ENCODE measurements at regions not wholly inside any gene's neighbourhood (a gene's known extent, or its start where the extent isn't known, plus 50 kb on each side); places are given as distances from the start of the nearest gene placed in this dataset.

DNA sequence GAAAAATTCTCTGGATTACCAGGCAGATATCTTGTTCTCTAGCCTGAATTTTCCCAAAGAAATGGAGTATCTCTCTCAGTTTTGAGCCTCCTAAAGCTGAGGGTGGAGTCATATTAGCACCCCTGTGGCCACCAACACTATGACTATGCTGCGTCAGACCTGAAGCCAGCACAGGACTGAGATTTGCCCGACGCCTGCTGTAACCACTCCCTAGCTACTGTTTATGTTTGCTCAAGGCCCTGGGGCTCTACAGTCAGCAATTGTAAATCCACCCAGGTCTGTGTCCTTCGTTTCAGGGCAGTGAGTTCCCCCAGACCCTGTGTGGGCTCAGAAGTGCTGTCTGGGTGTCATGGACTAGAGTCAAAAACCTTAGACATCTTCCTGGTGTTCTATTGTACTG is 61.4 kb downstream of the ZXDA start:
- ATAC-seq (replicated peaks in 1 of 2) (no peak), DNase-seq (no peak)
- Mint-ChIP-seq H3K4me3 (no peak overlapping the region), H3K27me3 (ENCODE audit: low read depth) (peaks cover 21% of the 10 kb centered on the region), H3K9me3 (peaks cover 7 to 9% of the 10 kb centered on the region in 2 donors), H3K4me1 (ENCODE audit: low read depth) (no peaks in the 10 kb centered on the region), H3K27ac (no peak overlapping the region), H3K36me3 (ENCODE audit: insufficient read depth in 2 of 2) (peaks cover 6 to 8% of the 10 kb centered on the region in 2 donors)

- H3K27me3 Mint-ChIP-seq (ENCODE audit: low read depth): peaks cover 35% of the 10 kb centered on the region
- no peak for DNase-seq
- H3K4me1 Mint-ChIP-seq (ENCODE audit: low read depth): peaks cover 6% of the 10 kb centered on the region
- ATAC-seq (replicated peaks in 1 of 2): no peak
- peaks cover 0 to 5% of the 10 kb centered on the region in 2 donors for H3K9me3 Mint-ChIP-seq
- H3K27ac Mint-ChIP-seq: no peak overlapping the region
- H3K36me3 Mint-ChIP-seq (ENCODE audit: insufficient read depth in 2 of 2): no peaks in the 10 kb centered on the region
- no peak overlapping the region for H3K4me3 Mint-ChIP-seq
Observed at GRCh38 chrX:57822818-57823217, 87.4 kb downstream of the ZXDA start.

DNA sequence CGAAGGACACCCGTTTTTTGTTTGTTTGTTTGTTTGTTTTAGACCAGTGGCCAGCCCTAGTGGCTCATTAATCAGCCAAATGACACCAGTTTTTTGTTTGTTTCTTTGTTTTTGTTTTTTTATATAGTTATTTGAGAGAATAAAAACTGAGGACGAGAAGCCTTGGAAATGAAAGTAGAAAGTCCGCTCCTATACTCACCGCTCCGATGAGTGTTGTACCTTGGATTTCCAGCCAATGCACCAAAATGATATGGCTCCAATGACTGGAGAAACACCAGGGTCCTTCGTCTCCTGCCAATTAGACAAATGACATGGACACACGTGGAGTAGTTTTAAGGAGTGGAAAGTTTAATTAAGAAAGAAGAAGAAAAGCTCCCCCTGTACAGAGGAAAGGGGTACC is 87.9 kb downstream of the ZXDA start:
- ATAC-seq (replicated peaks in 1 of 2) (no peak), DNase-seq (no peak)
- H3K4me1 Mint-ChIP-seq (ENCODE audit: low read depth): peaks cover 6% of the 10 kb centered on the region
- H3K36me3 Mint-ChIP-seq (ENCODE audit: insufficient read depth in 2 of 2): no peaks in the 10 kb centered on the region
- H3K27me3 Mint-ChIP-seq (ENCODE audit: low read depth): peaks cover 34% of the 10 kb centered on the region
- H3K9me3 Mint-ChIP-seq: peaks cover 0 to 5% of the 10 kb centered on the region in 2 donors
- H3K27ac Mint-ChIP-seq: no peak overlapping the region
- H3K4me3 Mint-ChIP-seq: no peak overlapping the region

GRCh38 chrX:57821703-57822387 is 88.4 kb downstream of the ZXDA start:
- Mint-ChIP-seq H3K4me1 (ENCODE audit: low read depth) (peaks cover 6% of the 10 kb centered on the region), H3K27me3 (ENCODE audit: low read depth) (peaks cover 28% of the 10 kb centered on the region), H3K27ac (no peak overlapping the region), H3K4me3 (peak overlapping the region in 1 of 2 donors; percentile 36), H3K36me3 (ENCODE audit: insufficient read depth in 2 of 2) (no peaks in the 10 kb centered on the region), H3K9me3 (peaks cover 0 to under 1% of the 10 kb centered on the region in 2 donors)
- peak; percentile 54 to 70 for ATAC-seq (replicated peaks in 1 of 2)
- peak; percentile 20 to 27 for DNase-seq

DNA sequence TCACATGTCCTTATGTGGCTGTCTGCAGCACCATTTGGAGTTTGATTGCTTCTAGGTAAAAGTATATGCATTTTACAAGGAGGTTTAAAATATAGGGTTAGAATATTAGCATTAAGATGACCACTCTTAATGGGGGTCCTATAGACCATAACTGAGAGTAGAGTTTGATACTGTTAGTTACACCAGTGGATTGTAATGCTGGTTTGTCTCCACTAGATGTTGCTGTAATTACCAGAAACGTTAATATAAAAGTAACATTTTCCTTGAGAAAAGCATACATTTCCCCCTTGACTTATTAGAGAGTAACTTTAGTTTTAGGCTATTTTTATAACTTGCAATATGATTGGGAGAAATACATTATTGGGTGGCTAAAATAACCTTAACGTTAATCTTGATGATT is 93.0 kb downstream of the ZXDA start:
- H3K27ac Mint-ChIP-seq: no peak overlapping the region
- H3K4me1 Mint-ChIP-seq (ENCODE audit: low read depth): peaks cover 6% of the 10 kb centered on the region
- peaks cover 36% of the 10 kb centered on the region for H3K27me3 Mint-ChIP-seq (ENCODE audit: low read depth)
- H3K9me3 Mint-ChIP-seq: peaks cover 0 to 5% of the 10 kb centered on the region in 2 donors
- no peak overlapping the region for H3K4me3 Mint-ChIP-seq
- DNase-seq (no peak), ATAC-seq (replicated peaks in 1 of 2) (no peak)
- peaks cover 0 to 5% of the 10 kb centered on the region in 2 donors for H3K36me3 Mint-ChIP-seq (ENCODE audit: insufficient read depth in 2 of 2)

DNA sequence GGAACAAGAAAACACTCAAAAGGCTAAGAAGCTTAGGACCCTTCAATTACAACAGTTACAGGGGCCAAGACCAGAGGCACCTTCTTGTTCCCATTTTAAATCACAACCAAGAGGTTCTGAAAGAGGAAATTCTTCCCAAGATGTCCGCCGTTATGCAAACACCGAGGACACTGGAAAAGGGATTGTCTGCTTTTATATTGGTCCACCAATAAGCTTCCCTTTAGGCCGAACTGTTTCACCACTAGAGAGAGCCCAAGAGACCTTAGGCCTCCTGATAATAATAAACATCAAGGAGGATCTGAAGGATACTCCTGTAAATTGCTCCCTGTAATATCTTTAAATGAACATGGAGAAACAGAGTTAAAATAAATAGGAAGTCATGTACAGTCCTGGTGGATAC is 92.6 kb upstream of the NLRP2B start:
- ATAC-seq (replicated peaks in 1 of 2): no peak
- H3K9me3 Mint-ChIP-seq: no peaks in the 10 kb centered on the region

GRCh38 chrX:57771689-57772088 is 91.6 kb upstream of the NLRP2B start:
- no peak for DNase-seq
- no peaks in the 10 kb centered on the region for H3K4me1 Mint-ChIP-seq (ENCODE audit: low read depth)
- no peaks in the 10 kb centered on the region for H3K36me3 Mint-ChIP-seq (ENCODE audit: insufficient read depth in 2 of 2)
- H3K27me3 Mint-ChIP-seq (ENCODE audit: low read depth): peaks cover 21% of the 10 kb centered on the region
- H3K27ac Mint-ChIP-seq: no peak overlapping the region
- H3K9me3 Mint-ChIP-seq: no peaks in the 10 kb centered on the region
- no peak for ATAC-seq (replicated peaks in 1 of 2)
- H3K4me3 Mint-ChIP-seq: no peak overlapping the region

More for the DNA sequence above, 92.6 kb upstream of the NLRP2B start:
- Mint-ChIP-seq H3K27me3 (ENCODE audit: low read depth) (peaks cover 17% of the 10 kb centered on the region), H3K4me3 (no peak overlapping the region), H3K27ac (no peak overlapping the region), H3K4me1 (ENCODE audit: low read depth) (no peaks in the 10 kb centered on the region), H3K36me3 (ENCODE audit: insufficient read depth in 2 of 2) (no peaks in the 10 kb centered on the region)
- DNase-seq: no peak

GRCh38 chrX:57752866-57753265 is 72.8 kb upstream of the NLRP2B start:
- Mint-ChIP-seq H3K36me3 (ENCODE audit: insufficient read depth in 2 of 2) (peaks cover 0 to 7% of the 10 kb centered on the region in 2 donors), H3K27me3 (ENCODE audit: low read depth) (peaks cover under 1% of the 10 kb centered on the region), H3K9me3 (peaks cover 1 to 4% of the 10 kb centered on the region in 2 donors), H3K4me1 (ENCODE audit: low read depth) (no peaks in the 10 kb centered on the region), H3K27ac (no peak overlapping the region), H3K4me3 (no peak overlapping the region)
- DNase-seq: no peak
- ATAC-seq (replicated peaks in 1 of 2): no peak

- no peak for ATAC-seq (replicated peaks in 1 of 2)
- no peaks in the 10 kb centered on the region for H3K36me3 Mint-ChIP-seq (ENCODE audit: insufficient read depth in 2 of 2)
- no peak overlapping the region for H3K4me3 Mint-ChIP-seq
- DNase-seq: no peak
- peaks cover 25% of the 10 kb centered on the region for H3K27me3 Mint-ChIP-seq (ENCODE audit: low read depth)
- H3K27ac Mint-ChIP-seq: no peak overlapping the region
- H3K9me3 Mint-ChIP-seq: peaks cover 0 to 2% of the 10 kb centered on the region in 2 donors
- no peaks in the 10 kb centered on the region for H3K4me1 Mint-ChIP-seq (ENCODE audit: low read depth)
Observed at GRCh38 chrX:57741107-57741506, 61.0 kb upstream of the NLRP2B start.

DNA sequence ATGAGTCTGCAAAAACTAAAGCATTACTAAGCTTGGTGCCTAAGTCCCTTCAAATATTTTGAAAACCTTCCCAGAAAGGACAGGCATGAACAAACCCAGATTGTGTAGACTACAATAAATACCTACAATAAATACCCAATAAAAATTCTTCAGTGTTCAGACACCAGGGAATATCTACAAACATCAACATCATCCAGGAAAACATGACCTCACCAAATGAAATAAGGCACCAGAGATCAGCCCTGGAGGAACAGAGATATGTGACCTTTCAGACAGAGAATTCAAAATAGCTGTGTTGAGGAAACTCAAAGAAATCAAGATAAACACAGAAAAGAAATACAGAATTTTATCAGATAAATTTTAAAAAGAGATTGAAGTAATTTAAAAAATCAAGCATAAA is 57.8 kb upstream of the NLRP2B start:
- no peak for ATAC-seq (replicated peaks in 1 of 2)
- H3K27ac Mint-ChIP-seq: no peak overlapping the region
- H3K9me3 Mint-ChIP-seq: no peaks in the 10 kb centered on the region
- no peak overlapping the region for H3K4me3 Mint-ChIP-seq
- H3K4me1 Mint-ChIP-seq (ENCODE audit: low read depth): no peaks in the 10 kb centered on the region
- no peaks in the 10 kb centered on the region for H3K36me3 Mint-ChIP-seq (ENCODE audit: insufficient read depth in 2 of 2)
- H3K27me3 Mint-ChIP-seq (ENCODE audit: low read depth): peaks cover 16% of the 10 kb centered on the region
- no peak for DNase-seq

All from activated T-cell treated with anti-CD3 and anti-CD28 coated beads, Interleukin-2, amount 50 U/mL, for 72 hours (primary cell).